ENCODE measurements at regions not wholly inside any gene's neighbourhood (a gene's known extent, or its start where the extent isn't known, plus 50 kb on each side); places are given as distances from the start of the nearest gene placed in this dataset.
"Not testable (repeated sequence)": the region's sequence is repeated elsewhere in the genome, so short reads cannot be mapped to it uniquely, and the experiment has no call there.

DNA sequence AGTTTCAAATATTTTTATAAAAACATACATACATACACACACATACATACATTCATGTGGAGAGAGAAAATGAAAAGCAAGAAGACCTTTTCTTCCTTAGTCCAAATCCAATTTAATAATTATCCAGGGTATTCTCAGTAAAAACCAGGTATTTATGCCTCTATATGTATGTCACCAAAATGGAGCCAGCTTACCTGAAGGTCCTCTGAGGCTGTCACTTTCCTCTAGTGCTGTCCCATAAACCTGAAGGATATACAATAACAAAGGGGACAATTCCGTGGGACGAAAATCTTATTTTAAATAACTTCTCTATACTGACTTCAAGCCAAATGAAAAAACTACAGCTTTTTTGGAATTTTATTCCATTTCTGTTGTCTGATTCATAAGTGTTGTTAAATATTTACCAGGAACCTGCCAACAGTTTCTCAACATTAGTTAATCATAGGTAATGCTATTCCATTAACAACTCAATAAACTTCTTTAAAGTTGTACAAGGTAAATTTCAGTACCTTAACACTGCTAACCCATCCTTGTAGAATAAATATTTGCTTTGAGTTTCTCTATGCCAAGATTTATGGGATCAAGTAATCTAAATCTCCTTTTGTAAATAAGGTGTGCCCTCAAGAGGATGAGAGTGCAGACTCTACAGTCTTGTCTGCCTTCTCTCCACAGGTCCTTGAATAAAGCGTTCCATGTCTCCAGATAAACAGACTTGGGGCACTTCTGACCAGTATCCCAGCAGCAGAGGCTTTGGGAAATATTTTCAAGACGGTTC is 260.3 kb downstream of the AHR start:
- peak; percentile 60 for ATAC-seq

- peak; percentile 83 for ATAC-seq
Measured at GRCh38 chr7:17559388-17559787, 260.9 kb downstream of the AHR start.

DNA sequence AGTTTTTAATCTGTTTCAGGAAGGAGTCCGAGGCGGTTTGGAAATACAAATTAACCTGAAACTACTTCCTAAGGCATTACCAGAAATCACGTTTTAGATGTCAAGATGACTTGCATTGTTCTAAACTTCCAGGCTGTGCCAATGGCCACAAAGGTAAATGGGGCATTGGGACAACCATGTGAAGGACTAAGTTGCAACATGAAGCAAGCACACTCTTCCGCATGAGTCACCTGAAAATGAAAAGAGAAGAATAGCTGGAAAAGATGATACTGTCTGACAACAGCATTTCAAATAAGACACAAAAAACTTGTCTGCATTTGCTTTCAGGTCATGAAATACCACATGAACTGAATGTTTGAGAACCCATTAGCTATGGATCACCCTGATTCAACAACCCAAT is 262.1 kb downstream of the AHR start:
- ATAC-seq = peak; percentile 85

DNA sequence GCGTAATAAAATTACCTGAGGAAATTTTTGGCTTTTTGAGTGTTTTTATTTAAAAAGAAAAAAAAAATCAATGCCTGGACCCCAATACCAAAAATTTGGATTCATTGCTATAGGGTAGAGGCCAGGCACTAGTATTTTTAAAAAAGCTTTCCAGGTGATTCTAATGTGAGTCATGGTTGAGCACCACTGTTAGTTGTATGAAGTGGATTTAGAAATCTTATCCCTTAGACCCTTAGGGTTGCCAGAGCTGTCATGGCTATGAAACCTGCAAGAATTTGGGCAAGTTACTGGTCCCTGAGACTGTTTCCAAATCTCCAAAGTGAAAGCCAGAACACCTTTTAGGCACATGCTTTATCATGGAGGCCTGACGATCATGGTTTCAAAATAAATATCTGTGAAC is 262.5 kb downstream of the AHR start:
- ATAC-seq = peak; percentile 33

DNA sequence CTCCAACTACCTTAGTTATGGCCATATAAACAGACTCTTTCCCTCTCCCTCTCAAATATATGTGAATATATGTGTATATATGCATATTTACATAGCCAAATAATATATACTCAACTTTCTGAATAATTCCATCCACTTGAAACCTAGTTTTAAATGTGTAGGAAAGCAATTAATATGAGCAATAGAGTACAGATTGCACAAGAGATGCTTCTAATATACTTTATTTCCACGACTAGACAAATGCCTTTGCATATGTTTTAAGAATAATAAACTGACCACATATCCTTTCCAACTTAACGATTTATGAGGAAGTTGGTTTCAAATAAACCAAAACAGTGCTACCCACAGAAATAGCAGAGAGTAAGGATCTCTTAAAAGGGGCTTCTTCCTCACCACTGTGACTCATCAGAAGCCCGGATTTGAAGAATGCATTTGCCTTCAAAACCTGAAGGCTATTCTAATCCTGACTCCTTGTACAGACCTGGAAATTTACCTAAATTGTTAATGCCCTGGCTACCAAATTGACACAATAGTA is 266.3 kb downstream of the AHR start:
- no peak for ATAC-seq

- no peak for ATAC-seq
Measured at GRCh38 chr7:17580141-17580540, 281.7 kb downstream of the AHR start.

- ATAC-seq = no peak
Measured at GRCh38 chr7:17580856-17581255, 282.4 kb downstream of the AHR start.

DNA sequence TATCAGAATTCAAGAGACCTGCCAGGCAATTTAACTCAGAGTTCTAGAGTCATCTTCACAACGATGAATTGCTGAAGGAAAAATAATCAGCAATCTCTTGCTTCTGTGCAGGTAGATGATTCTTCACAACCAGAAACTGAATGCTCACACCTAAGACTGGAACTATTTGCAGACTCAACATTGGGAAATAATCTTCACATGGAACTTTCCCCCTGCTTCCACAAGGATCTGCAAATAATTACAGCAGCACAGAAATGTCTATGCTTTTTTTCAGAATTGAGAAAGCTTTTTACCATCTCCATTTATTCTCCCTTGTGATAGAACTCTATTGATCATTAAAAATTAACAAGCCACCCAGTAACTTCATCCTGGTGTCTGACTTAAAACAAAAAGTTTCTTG is 282.8 kb downstream of the AHR start:
- ATAC-seq = no peak

GRCh38 chr7:17582696-17583095 is 284.2 kb downstream of the AHR start:
- ATAC-seq = not testable (repeated sequence)

DNA sequence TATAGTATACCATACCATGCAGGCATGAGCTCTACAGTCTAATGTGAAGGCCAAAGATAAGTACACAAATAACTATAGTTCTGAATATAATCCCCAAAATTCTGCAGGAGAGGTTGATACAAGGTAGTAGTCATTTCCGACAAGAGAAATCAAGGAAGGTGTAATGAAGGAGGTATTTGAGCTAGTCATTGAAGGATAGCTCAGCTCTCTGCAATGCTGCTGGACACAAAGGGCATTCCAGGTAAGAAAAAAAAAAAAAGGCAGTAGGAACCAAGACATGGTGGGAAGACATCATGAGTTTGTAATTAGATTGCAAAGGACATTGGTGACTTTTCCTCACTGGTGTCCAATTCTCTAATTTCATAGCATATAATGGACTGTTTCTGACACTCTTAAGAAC is 285.3 kb downstream of the AHR start:
- no peak for ATAC-seq

DNA sequence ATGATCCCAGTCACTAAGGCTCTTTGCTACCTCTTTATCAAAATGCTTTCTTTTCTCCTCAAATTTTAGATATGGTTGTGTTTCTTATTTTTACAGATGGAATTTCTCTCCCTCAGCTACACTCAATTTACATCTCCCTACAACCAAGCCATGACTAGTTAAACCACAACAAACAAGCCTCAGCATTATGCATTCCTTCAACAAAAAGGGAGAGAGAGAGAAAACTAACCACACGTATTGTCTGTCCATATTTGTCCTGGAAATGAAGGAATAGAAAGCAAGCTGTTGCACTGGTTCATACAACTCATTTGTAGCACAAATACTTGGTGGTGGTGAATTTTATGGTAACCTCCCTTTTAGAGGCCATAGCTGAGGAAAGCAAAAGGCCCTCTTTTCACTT is 286.4 kb downstream of the AHR start:
- no peak for ATAC-seq

DNA sequence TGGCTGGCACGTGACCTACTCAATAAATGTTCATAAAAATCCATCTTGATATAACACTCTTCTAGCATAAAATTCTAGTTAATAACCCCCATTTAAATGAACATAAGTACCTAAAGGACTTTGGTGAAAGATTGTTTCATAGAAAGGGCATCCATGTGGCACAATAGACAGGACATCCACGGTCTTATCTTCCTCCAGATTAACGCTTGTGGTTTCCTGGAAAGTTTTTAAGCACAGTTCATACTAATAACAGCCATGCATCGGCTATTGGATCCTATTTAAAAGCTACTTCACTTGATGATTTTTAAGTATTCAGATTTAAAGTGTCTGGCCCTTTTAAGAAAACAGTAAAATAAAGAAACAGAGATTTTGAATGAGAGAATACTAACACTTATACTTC is 288.3 kb downstream of the AHR start:
- no peak for ATAC-seq

DNA sequence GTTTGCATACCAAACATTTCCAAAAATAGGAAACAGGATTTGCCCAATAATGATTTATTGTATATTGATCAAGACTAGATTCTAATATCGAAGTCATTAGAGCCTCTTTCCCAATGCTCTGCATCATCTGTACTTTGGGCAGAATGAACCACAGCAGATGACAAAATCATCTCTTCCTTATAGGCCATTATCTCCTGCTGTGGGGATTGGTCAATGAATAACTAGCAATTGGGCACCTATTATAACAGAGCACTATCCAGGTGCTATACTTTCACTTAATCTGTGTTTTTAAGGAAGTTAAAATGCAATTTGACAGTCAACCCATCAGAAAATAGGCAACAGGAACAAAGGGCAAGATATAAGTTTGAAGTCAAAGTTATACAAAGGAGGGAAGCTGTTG is 290.3 kb downstream of the AHR start:
- no peak for ATAC-seq

DNA sequence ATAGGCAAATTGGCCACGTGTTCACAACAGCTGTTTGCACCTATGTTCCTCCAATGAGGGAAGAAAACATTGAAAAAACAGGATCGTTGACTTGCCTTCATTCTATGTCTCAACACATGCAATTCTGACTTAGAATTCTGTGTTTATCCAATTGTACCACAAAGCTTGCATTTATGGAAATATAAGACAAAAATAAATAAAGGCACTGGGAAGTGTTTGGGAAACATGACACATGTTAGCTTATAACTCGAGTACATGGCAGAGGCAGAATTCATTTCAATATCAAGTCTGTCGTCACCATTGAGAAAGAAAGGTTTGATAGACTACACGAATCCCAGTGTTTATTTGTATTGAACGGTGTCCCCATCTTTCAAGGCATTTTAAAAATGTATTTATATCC is 291.2 kb downstream of the AHR start:
- no peak for ATAC-seq

GRCh38 chr7:17590221-17590620 is 291.8 kb downstream of the AHR start:
- ATAC-seq = no peak

- ATAC-seq = no peak
Measured at GRCh38 chr7:17593819-17594419, 295.5 kb downstream of the AHR start.

DNA sequence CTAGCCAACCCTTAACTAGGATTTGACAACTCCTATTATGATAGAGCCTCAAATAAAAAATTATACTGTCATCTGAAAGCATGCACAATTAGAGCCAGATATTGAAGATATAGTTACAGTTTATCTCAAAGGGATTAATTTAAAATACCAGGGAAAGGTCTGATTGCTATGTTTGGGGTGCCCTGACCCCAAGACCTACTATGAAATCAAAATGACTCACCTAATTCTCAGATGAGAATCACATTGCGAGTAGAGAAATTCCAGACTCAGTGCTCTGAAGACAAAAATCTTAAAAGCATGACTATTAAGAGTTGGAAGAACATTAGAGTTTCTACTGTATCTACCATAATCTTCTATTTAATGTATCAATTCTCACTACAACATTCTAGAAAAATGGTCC is 297.1 kb downstream of the AHR start:
- no peak for ATAC-seq

DNA sequence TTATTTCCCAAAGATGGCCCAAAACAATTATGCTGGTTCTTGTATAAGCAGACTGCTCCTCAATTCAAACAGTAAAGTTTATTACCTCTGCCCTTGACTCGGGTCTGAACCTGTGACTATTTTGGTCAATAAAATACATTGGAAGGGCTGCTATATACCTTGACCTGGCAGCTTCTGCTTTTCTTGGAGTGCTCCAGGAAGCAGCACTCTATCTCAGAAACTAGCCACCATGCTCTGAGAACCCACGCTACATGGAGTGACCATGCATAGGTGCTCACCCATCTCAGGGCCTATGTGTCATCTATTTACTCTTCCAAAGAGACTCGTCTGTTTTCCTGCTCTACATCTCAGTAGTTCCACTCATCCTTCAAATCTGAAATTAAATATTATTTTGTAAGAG is 299.9 kb downstream of the AHR start:
- ATAC-seq = no peak

DNA sequence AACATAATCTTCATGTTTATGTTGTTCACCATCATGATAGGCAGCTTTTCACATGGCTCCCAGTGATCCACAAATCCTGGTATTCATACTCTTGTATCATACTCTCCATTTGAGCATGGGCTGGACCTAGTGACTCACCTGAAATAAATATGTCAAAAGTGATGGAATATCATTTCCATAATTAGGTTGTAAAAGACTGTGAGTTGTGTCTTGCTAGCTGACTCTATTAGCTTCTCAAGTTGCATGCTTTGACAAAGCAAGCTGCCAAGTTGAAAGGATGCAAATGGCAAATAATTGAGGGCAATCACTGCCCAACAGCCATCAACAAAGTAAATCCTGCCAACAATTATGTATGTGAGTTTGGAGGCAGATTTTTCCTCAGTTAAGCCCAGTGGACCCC is 300.4 kb downstream of the AHR start:
- peak; percentile 56 for ATAC-seq

DNA sequence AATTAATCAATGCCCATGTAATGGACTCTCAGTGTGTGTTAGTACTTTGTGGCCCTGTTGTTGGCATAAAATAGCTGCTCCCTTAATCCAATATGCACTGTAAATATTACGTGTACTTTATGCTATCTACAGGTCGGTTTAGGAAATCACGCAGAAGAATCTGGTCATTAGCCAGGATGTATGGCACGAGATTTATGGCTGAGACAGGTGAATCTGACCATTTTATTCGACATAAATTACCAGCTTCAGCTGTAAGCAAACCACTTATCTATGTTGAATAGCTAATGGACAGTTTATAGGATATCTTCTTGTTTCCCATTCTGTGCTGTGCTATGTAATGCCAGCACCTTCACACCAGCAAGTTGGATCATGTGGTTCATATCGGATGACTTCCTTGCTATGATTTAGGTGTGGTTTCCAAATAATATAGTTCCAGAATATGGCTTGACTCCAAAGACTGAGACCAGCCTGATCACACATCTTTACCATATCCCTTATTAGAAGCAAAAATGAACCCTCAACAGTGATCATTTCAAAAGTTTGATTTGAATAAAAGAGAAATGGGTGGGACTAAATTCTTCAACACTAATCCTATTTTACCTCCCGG is 301.4 kb downstream of the AHR start:
- peak; percentile 78 for ATAC-seq

GRCh38 chr7:17600340-17600752 is 301.9 kb downstream of the AHR start:
- ATAC-seq = peak; percentile 94

DNA sequence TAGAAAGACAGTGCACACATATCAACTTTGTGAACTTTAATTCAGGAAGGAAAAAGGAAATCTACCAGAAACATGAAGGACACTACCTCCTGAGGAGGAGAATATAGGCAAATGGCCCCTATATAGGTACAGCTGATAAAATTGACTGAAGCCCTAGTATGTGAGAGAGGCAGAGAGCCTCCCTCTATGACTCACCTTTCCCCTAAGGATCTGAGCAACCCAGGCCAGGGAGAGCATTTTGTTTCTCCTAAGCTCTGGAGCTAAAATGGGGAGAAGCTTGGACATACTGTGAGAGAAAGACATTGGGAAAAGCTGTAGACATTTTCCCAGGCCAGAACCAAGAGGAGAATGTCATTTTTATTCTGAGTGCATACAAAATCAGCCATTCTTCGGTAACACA is 303.5 kb downstream of the AHR start:
- no peak for ATAC-seq

- ATAC-seq = no peak
Measured at GRCh38 chr7:17608114-17608833, 309.8 kb downstream of the AHR start.

All from esophagus mucosa (tissue), 1 donor.